Activated CD8-positive, alpha-beta T cell treated with anti-CD3 and anti-CD28 coated beads, Interleukin-2, amount 10 ng/mL, durations not matched to agents 7 days and 5 days (primary cell): ENCODE measurements at regions not wholly inside any gene's neighbourhood (a gene's known extent, or its start where the extent isn't known, plus 50 kb on each side); places are given as distances from the start of the nearest gene placed in this dataset.
"Not testable (repeated sequence)": the region's sequence is repeated elsewhere in the genome, so short reads cannot be mapped to it uniquely, and the experiment has no call there.

Experiments used
- ATAC-seq: fragments of 150-1000 bp; cut with Tn5 transposase; one replicate; pipeline ENCODE4 v1.10.0; 2021; ENCODE audit warnings: moderate library complexity
- CTCF ChIA-PET: fragments of 350-600 bp; sonication (Branson Sonifier 250); formaldehyde crosslinking; loops from one replicate; lab custom pipeline; 2021; ENCODE audit warnings: antibody characterized with exemption; lab: Charles Lee
- POLR2A ChIA-PET: fragments of 350-600 bp; sonication (Branson Sonifier 250); formaldehyde crosslinking; loops from one replicate; lab custom pipeline; 2021; ENCODE audit warnings: antibody characterized with exemption; lab: Charles Lee
- DNase-seq: peaks from one replicate; pipeline ENCODE4 v3.0.0-alpha.2; 2020
- H3K27ac Mint-ChIP-seq: one replicate; pipeline ENCODE4 v1.8.0; 2021; ENCODE audit warnings: mild to moderate bottlenecking, mixed read lengths
- H3K27me3 Mint-ChIP-seq: one replicate; pipeline ENCODE4 v1.8.0; 2021; ENCODE audit warnings: low read depth, mixed read lengths
- H3K36me3 Mint-ChIP-seq: one replicate; pipeline ENCODE4 v1.8.0; 2021; ENCODE audit warnings: low read depth, mixed read lengths
- H3K4me1 Mint-ChIP-seq: one replicate; pipeline ENCODE4 v1.8.0; 2021; ENCODE audit warnings: low read depth, mixed read lengths
- H3K4me3 Mint-ChIP-seq: one replicate; pipeline ENCODE4 v1.8.0; 2021; ENCODE audit warnings: mild to moderate bottlenecking, mixed read lengths
- H3K9me3 Mint-ChIP-seq: one replicate; pipeline ENCODE4 v1.8.0; 2022; ENCODE audit warnings: mixed read lengths; ENCODE audit not compliant: insufficient read depth

GRCh38 chr22:33130473-33130872 lies 72.3 kb upstream of the SYN3 start:
- ChIA-PET CTCF (no interaction called here), POLR2A (no interaction called here)
- DNase-seq: no peak
- Mint-ChIP-seq H3K9me3 (no peaks in the 10 kb centered on the region), H3K4me1 (no peaks in the 10 kb centered on the region), H3K4me3 (no peak overlapping the region), H3K36me3 (no peaks in the 10 kb centered on the region), H3K27me3 (no peaks in the 10 kb centered on the region), H3K27ac (no peak overlapping the region)
- no peak for ATAC-seq

GRCh38 chr22:33129621-33130020 lies 71.4 kb upstream of the SYN3 start:
- no peak for ATAC-seq
- no peak overlapping the region for H3K27ac Mint-ChIP-seq
- POLR2A ChIA-PET: no interaction called here
- no peaks in the 10 kb centered on the region for H3K36me3 Mint-ChIP-seq
- no peaks in the 10 kb centered on the region for H3K4me1 Mint-ChIP-seq
- CTCF ChIA-PET: no interaction called here
- no peaks in the 10 kb centered on the region for H3K27me3 Mint-ChIP-seq
- H3K9me3 Mint-ChIP-seq: no peaks in the 10 kb centered on the region
- DNase-seq: no peak
- H3K4me3 Mint-ChIP-seq: no peak overlapping the region

- H3K4me1 Mint-ChIP-seq: no peaks in the 10 kb centered on the region
- no peak overlapping the region for H3K27ac Mint-ChIP-seq
- no peaks in the 10 kb centered on the region for H3K27me3 Mint-ChIP-seq
- ATAC-seq (no peak), DNase-seq (no peak)
- CTCF ChIA-PET: no interaction called here
- H3K4me3 Mint-ChIP-seq: no peak overlapping the region
- H3K36me3 Mint-ChIP-seq: no peaks in the 10 kb centered on the region
- no peaks in the 10 kb centered on the region for H3K9me3 Mint-ChIP-seq
- POLR2A ChIA-PET: no interaction called here
These were observed 68.7 kb upstream of the SYN3 start for GRCh38 chr22:33126881-33127280.

- H3K9me3 Mint-ChIP-seq: no peaks in the 10 kb centered on the region
- H3K36me3 Mint-ChIP-seq: no peaks in the 10 kb centered on the region
- H3K4me3 Mint-ChIP-seq: no peak overlapping the region
- ChIA-PET POLR2A (no interaction called here), CTCF (no interaction called here)
- no peak overlapping the region for H3K27ac Mint-ChIP-seq
- no peak for ATAC-seq
- no peak for DNase-seq
- no peaks in the 10 kb centered on the region for H3K27me3 Mint-ChIP-seq
- no peaks in the 10 kb centered on the region for H3K4me1 Mint-ChIP-seq
These were observed 66.3 kb upstream of the SYN3 start for GRCh38 chr22:33124471-33124870.

- H3K4me1 Mint-ChIP-seq, H3K27me3 Mint-ChIP-seq, H3K9me3 Mint-ChIP-seq, H3K36me3 Mint-ChIP-seq, DNase-seq, H3K27ac Mint-ChIP-seq, H3K4me3 Mint-ChIP-seq, ATAC-seq, CTCF ChIA-PET, POLR2A ChIA-PET: not testable (repeated sequence)
These were observed 64.3 kb upstream of the SYN3 start for GRCh38 chr22:33122439-33122838.

GRCh38 chr22:33119044-33119443 lies 60.9 kb upstream of the SYN3 start:
- H3K36me3 Mint-ChIP-seq: no peaks in the 10 kb centered on the region
- H3K4me1 Mint-ChIP-seq: peaks cover 11% of the 10 kb centered on the region
- DNase-seq: no peak
- ChIA-PET POLR2A (no interaction called here), CTCF (no interaction called here)
- H3K9me3 Mint-ChIP-seq: no peaks in the 10 kb centered on the region
- no peak overlapping the region for H3K4me3 Mint-ChIP-seq
- ATAC-seq: no peak
- no peaks in the 10 kb centered on the region for H3K27me3 Mint-ChIP-seq
- no peak overlapping the region for H3K27ac Mint-ChIP-seq

- Mint-ChIP-seq H3K27ac (no peak overlapping the region), H3K36me3 (no peaks in the 10 kb centered on the region), H3K27me3 (no peaks in the 10 kb centered on the region), H3K4me1 (peaks cover 11% of the 10 kb centered on the region), H3K9me3 (no peaks in the 10 kb centered on the region), H3K4me3 (no peak overlapping the region)
- ATAC-seq: no peak
- no peak for DNase-seq
- CTCF ChIA-PET: no interaction called here
- POLR2A ChIA-PET: no interaction called here
These were observed 59.6 kb upstream of the SYN3 start for GRCh38 chr22:33117821-33118220.

- DNase-seq (no peak), ATAC-seq (no peak)
- no peaks in the 10 kb centered on the region for H3K27me3 Mint-ChIP-seq
- POLR2A ChIA-PET: no interaction called here
- CTCF ChIA-PET: no interaction called here
- H3K4me1 Mint-ChIP-seq: peaks cover 11% of the 10 kb centered on the region
- no peaks in the 10 kb centered on the region for H3K36me3 Mint-ChIP-seq
- no peak overlapping the region for H3K27ac Mint-ChIP-seq
- no peak overlapping the region for H3K4me3 Mint-ChIP-seq
- no peaks in the 10 kb centered on the region for H3K9me3 Mint-ChIP-seq
These were observed 58.8 kb upstream of the SYN3 start for GRCh38 chr22:33116841-33117547.

- no peaks in the 10 kb centered on the region for H3K27me3 Mint-ChIP-seq
- H3K4me1 Mint-ChIP-seq: peaks cover 11% of the 10 kb centered on the region
- DNase-seq: no peak
- ChIA-PET CTCF (no interaction called here), POLR2A (no interaction called here)
- no peaks in the 10 kb centered on the region for H3K36me3 Mint-ChIP-seq
- no peak overlapping the region for H3K27ac Mint-ChIP-seq
- no peaks in the 10 kb centered on the region for H3K9me3 Mint-ChIP-seq
- no peak for ATAC-seq
- no peak overlapping the region for H3K4me3 Mint-ChIP-seq
These were observed 56.4 kb upstream of the SYN3 start for GRCh38 chr22:33114565-33114964.

- Mint-ChIP-seq H3K27ac (no peak overlapping the region), H3K4me3 (no peak overlapping the region), H3K4me1 (peaks cover 11% of the 10 kb centered on the region), H3K36me3 (no peaks in the 10 kb centered on the region), H3K27me3 (no peaks in the 10 kb centered on the region), H3K9me3 (no peaks in the 10 kb centered on the region)
- ATAC-seq (no peak), DNase-seq (no peak)
- CTCF ChIA-PET: no interaction called here
- POLR2A ChIA-PET: no interaction called here
These were observed 54.4 kb upstream of the SYN3 start for GRCh38 chr22:33112580-33112979.

- H3K4me1 Mint-ChIP-seq: peaks cover 2% of the 10 kb centered on the region
- CTCF ChIA-PET: interaction anchor here (1.4 kb wide), 1 partner anchor 36 kb away, joined by 3 read pairs; no protein-coding TSS in a partner anchor
These were observed 53.3 kb upstream of the SYN3 start for GRCh38 chr22:33111491-33111890.

GRCh38 chr22:33110562-33111163 lies 52.5 kb upstream of the SYN3 start:
- Mint-ChIP-seq H3K4me3 (no peak overlapping the region), H3K4me1 (no peaks in the 10 kb centered on the region), H3K27me3 (no peaks in the 10 kb centered on the region), H3K36me3 (no peaks in the 10 kb centered on the region), H3K9me3 (no peaks in the 10 kb centered on the region), H3K27ac (no peak overlapping the region)
- POLR2A ChIA-PET: no interaction called here
- CTCF ChIA-PET: interaction anchor here (1.4 kb wide), 1 partner anchor 35 kb away, joined by 3 read pairs; no protein-coding TSS in a partner anchor
- DNase-seq (no peak), ATAC-seq (no peak)

More at GRCh38 chr22:33111491-33111890, 53.3 kb upstream of the SYN3 start:
- no peak overlapping the region for H3K27ac Mint-ChIP-seq
- DNase-seq (no peak), ATAC-seq (no peak)
- no peaks in the 10 kb centered on the region for H3K9me3 Mint-ChIP-seq
- POLR2A ChIA-PET: no interaction called here
- no peak overlapping the region for H3K4me3 Mint-ChIP-seq
- no peaks in the 10 kb centered on the region for H3K27me3 Mint-ChIP-seq
- H3K36me3 Mint-ChIP-seq: no peaks in the 10 kb centered on the region
